GM19372 (cell line): ENCODE measurements at regions not wholly inside any gene's neighbourhood (a gene's known extent, or its start where the extent isn't known, plus 50 kb on each side); places are given as distances from the start of the nearest gene placed in this dataset.

Experiments
- ATAC-seq: cut with Tn5 transposase; IDR thresholded peaks from one replicate; pipeline ENCODE4 v1.9.1; 2021; ENCODE audit warnings: mild to moderate bottlenecking, low read depth, moderate library complexity; ENCODE audit not compliant: unreplicated experiment

- no peak for ATAC-seq
Observed at GRCh38 chr10:89879121-89879520, 177.7 kb downstream of the KIF20B start.

GRCh38 chr10:89887406-89887805 is 186.0 kb downstream of the KIF20B start:
- ATAC-seq = peak; percentile 42

- ATAC-seq = peak; percentile 75
Observed at GRCh38 chr10:89887830-89888229, 186.4 kb downstream of the KIF20B start.

GRCh38 chr10:89888321-89889070 is 187.1 kb downstream of the KIF20B start:
- ATAC-seq = peak; percentile 66

- no peak for ATAC-seq
Observed at GRCh38 chr10:89889606-89890005, 188.2 kb downstream of the KIF20B start.

- no peak for ATAC-seq
Observed at GRCh38 chr10:89891006-89891535, 189.7 kb downstream of the KIF20B start.

GRCh38 chr10:89894051-89894450 is 192.7 kb downstream of the KIF20B start:
- no peak for ATAC-seq

GRCh38 chr10:89900554-89900953 is 199.2 kb downstream of the KIF20B start:
- no peak for ATAC-seq

- ATAC-seq = no peak
Observed at GRCh38 chr10:89901895-89902294, 200.5 kb downstream of the KIF20B start.

- ATAC-seq = no peak
Observed at GRCh38 chr10:89904755-89905154, 203.4 kb downstream of the KIF20B start.

GRCh38 chr10:89909752-89910151 is 208.4 kb downstream of the KIF20B start:
- ATAC-seq = no peak

- ATAC-seq = no peak
Observed at GRCh38 chr10:89915021-89915420, 213.6 kb downstream of the KIF20B start.

GRCh38 chr10:89915968-89916367 is 214.6 kb downstream of the KIF20B start:
- ATAC-seq = no peak

- no peak for ATAC-seq
Observed at GRCh38 chr10:89916468-89917215, 215.3 kb downstream of the KIF20B start.

GRCh38 chr10:89921403-89921802 is 220.0 kb downstream of the KIF20B start:
- ATAC-seq = no peak

- ATAC-seq = no peak
Observed at GRCh38 chr10:89923661-89924060, 222.3 kb downstream of the KIF20B start.

GRCh38 chr10:89924261-89924660 is 222.9 kb downstream of the KIF20B start:
- ATAC-seq = no peak

- no peak for ATAC-seq
Observed at GRCh38 chr10:89926736-89927135, 225.3 kb downstream of the KIF20B start.

GRCh38 chr10:89929282-89930026 is 228.1 kb downstream of the KIF20B start:
- ATAC-seq = peak; percentile 53

- ATAC-seq = no peak
Observed at GRCh38 chr10:89937494-89937893, 236.1 kb downstream of the KIF20B start.

GRCh38 chr10:89940076-89940475 is 238.7 kb downstream of the KIF20B start:
- no peak for ATAC-seq
